CD4-positive, alpha-beta T cell treated with Interleukin-17A for 1 hour (primary cell): ENCODE measurements at regions not wholly inside any gene's neighbourhood (a gene's known extent, or its start where the extent isn't known, plus 50 kb on each side); places are given as distances from the start of the nearest gene placed in this dataset.
"Not testable (repeated sequence)": the region's sequence is repeated elsewhere in the genome, so short reads cannot be mapped to it uniquely, and the experiment has no call there.

Experiments used
- DNase-seq: peaks from one replicate; pipeline ENCODE4 v3.0.0-alpha.2; 2020

- no peak for DNase-seq
These were observed 154.4 kb upstream of the STMND1 start for GRCh38 chr6:16947375-16948015.

GRCh38 chr6:16944596-16944995 is 157.3 kb upstream of the STMND1 start:
- no peak for DNase-seq

- no peak for DNase-seq
These were observed 162.0 kb upstream of the STMND1 start for GRCh38 chr6:16939839-16940238.

GRCh38 chr6:16939351-16939750 is 162.5 kb upstream of the STMND1 start:
- no peak for DNase-seq

GRCh38 chr6:16936893-16937292 is 165.0 kb upstream of the STMND1 start:
- DNase-seq: no peak

- no peak for DNase-seq
These were observed 167.9 kb upstream of the STMND1 start for GRCh38 chr6:16933961-16934360.

- DNase-seq: no peak
These were observed 168.3 kb upstream of the STMND1 start for GRCh38 chr6:16933532-16933931.

- DNase-seq: no peak
These were observed 168.9 kb upstream of the STMND1 start for GRCh38 chr6:16932920-16933319.

GRCh38 chr6:16931079-16931478 is 169.8 kb upstream of the ATXN1 start:
- DNase-seq: not testable (repeated sequence)

- DNase-seq: no peak
These were observed 169.2 kb upstream of the ATXN1 start for GRCh38 chr6:16930432-16930831.

- DNase-seq: no peak
These were observed 168.5 kb upstream of the ATXN1 start for GRCh38 chr6:16929809-16930208.

- DNase-seq: no peak
These were observed 167.1 kb upstream of the ATXN1 start for GRCh38 chr6:16928387-16928786.

GRCh38 chr6:16927205-16927604 is 165.9 kb upstream of the ATXN1 start:
- no peak for DNase-seq

- DNase-seq: no peak
These were observed 164.2 kb upstream of the ATXN1 start for GRCh38 chr6:16925461-16925860.

GRCh38 chr6:16922282-16922681 is 161.0 kb upstream of the ATXN1 start:
- no peak for DNase-seq

- no peak for DNase-seq
These were observed 160.3 kb upstream of the ATXN1 start for GRCh38 chr6:16921399-16922110.

- DNase-seq: no peak
These were observed 157.3 kb upstream of the ATXN1 start for GRCh38 chr6:16918586-16918985.

- no peak for DNase-seq
These were observed 152.9 kb upstream of the ATXN1 start for GRCh38 chr6:16914184-16914583.

- DNase-seq: no peak
These were observed 151.5 kb upstream of the ATXN1 start for GRCh38 chr6:16912756-16913155.

- DNase-seq: no peak
These were observed 149.8 kb upstream of the ATXN1 start for GRCh38 chr6:16911088-16911487.

- DNase-seq: no peak
These were observed 148.5 kb upstream of the ATXN1 start for GRCh38 chr6:16909658-16910360.

GRCh38 chr6:16907991-16908390 is 146.7 kb upstream of the ATXN1 start:
- DNase-seq: no peak

GRCh38 chr6:16904957-16905356 is 143.7 kb upstream of the ATXN1 start:
- no peak for DNase-seq

GRCh38 chr6:16903470-16903869 is 142.2 kb upstream of the ATXN1 start:
- no peak for DNase-seq
